HEK293T (cell line): ENCODE measurements at regions not wholly inside any gene's neighbourhood (a gene's known extent, or its start where the extent isn't known, plus 50 kb on each side); places are given as distances from the start of the nearest gene placed in this dataset.

Experiments
- BHLHE40 ChIP-seq: fragments of 450-650 bp; IDR thresholded peaks from 2 replicates; pipeline ENCODE4 v1.6.1; 2016; ENCODE audit warnings: mild to moderate bottlenecking, moderate library complexity, borderline replicate concordance
- HDGF ChIP-seq: fragments of 450-650 bp; IDR thresholded peaks from 2 replicates; pipeline ENCODE4 v1.6.1; 2017; ENCODE audit warnings: antibody characterized with exemption, borderline replicate concordance
- SP1 ChIP-seq: fragments of 450-650 bp; IDR thresholded peaks from 2 replicates; pipeline ENCODE4 v1.6.1; 2017

GRCh38 chr14:106811162-106811561, 1284.8 kb downstream of the TMEM121 start:
- no peak for TF ChIP-seq BHLHE40
- TF ChIP-seq HDGF: no peak
- no peak for TF ChIP-seq SP1
